HepG2 (cell line): ENCODE measurements at regions not wholly inside any gene's neighbourhood (a gene's known extent, or its start where the extent isn't known, plus 50 kb on each side); places are given as distances from the start of the nearest gene placed in this dataset.

Experiments used
- ATF5 ChIP-seq: sonication (generic); formaldehyde crosslinking; IDR thresholded peaks from 2 replicates; pipeline ENCODE4 v1.4.0; 2020; ENCODE audit warnings: mild to moderate bottlenecking, low read depth, missing genetic modification reagents
- BCL3 ChIP-seq: sonication (generic); formaldehyde crosslinking; IDR thresholded peaks from 2 replicates; pipeline ENCODE4 v1.5.1; 2020; ENCODE audit warnings: mild to moderate bottlenecking, missing genetic modification reagents, moderate library complexity
- BCL6 ChIP-seq: IDR thresholded peaks from 2 replicates; pipeline ENCODE4 v1.6.1; 2016; ENCODE audit warnings: missing genetic modification reagents, missing compliant biosample characterization
- BRD4 ChIP-seq: sonication (generic); formaldehyde crosslinking; IDR thresholded peaks from 2 replicates; pipeline ENCODE4 v1.4.0; 2020; ENCODE audit warnings: missing genetic modification reagents
- CTCF ChIP-seq: sonication (generic); formaldehyde crosslinking; IDR thresholded peaks from 2 replicates; pipeline ENCODE4 v1.5.0; 2020; ENCODE audit warnings: mild to moderate bottlenecking, missing genetic modification reagents, moderate library complexity
- FOSL2 ChIP-seq: sonication (generic); formaldehyde crosslinking; IDR thresholded peaks from 2 replicates; pipeline ENCODE4 v1.4.0; 2020; ENCODE audit warnings: missing genetic modification reagents
- HCFC1 ChIP-seq: fragments of 150-350 bp; IDR thresholded peaks from 2 replicates; pipeline ENCODE4 v1.6.1; 2014; ENCODE audit warnings: low read depth, low read length
- MZF1 ChIP-seq: sonication (generic); formaldehyde crosslinking; IDR thresholded peaks from 2 replicates; pipeline ENCODE4 v1.8.1; 2023; ENCODE audit warnings: mild to moderate bottlenecking, missing genetic modification reagents, borderline replicate concordance
- PAXIP1 ChIP-seq: sonication (generic); formaldehyde crosslinking; conservative IDR thresholded peaks from 2 replicates; pipeline ENCODE4 v1.4.0; 2020; ENCODE audit warnings: mild to moderate bottlenecking, missing genetic modification reagents, moderate library complexity
- RAD21 ChIP-seq: fragments of 450-650 bp; formaldehyde crosslinking; IDR thresholded peaks from 2 replicates; pipeline ENCODE4 v1.5.0; 2020; ENCODE audit warnings: mild to moderate bottlenecking
- RXRB ChIP-seq: IDR thresholded peaks from 2 replicates; pipeline ENCODE4 v1.6.1; 2016; ENCODE audit warnings: borderline replicate concordance, missing genetic modification reagents, missing compliant biosample characterization
- SMARCC2 ChIP-seq: fragments of 450-650 bp; IDR thresholded peaks from 2 replicates; pipeline ENCODE4 v1.6.1; 2017; ENCODE audit warnings: antibody characterized with exemption, mild to moderate bottlenecking
- STAG1 ChIP-seq: sonication (generic); formaldehyde crosslinking; IDR thresholded peaks from 2 replicates; pipeline ENCODE4 v1.4.0; 2020; ENCODE audit warnings: missing genetic modification reagents
- TAF15 ChIP-seq: fragments of 200-400 bp; formaldehyde crosslinking; IDR thresholded peaks from one replicate; pipeline ENCODE4 v1.6.1; 2018; ENCODE audit warnings: mild to moderate bottlenecking, low read depth, low read length; ENCODE audit not compliant: poor library complexity, severe bottlenecking
- TARDBP ChIP-seq: sonication (generic); formaldehyde crosslinking; IDR thresholded peaks from 2 replicates; pipeline ENCODE4 v1.8.0; 2022; ENCODE audit warnings: mild to moderate bottlenecking, missing genetic modification reagents
- THAP7 ChIP-seq: sonication (generic); formaldehyde crosslinking; IDR thresholded peaks from 2 replicates; pipeline ENCODE4 v1.8.1; 2023; ENCODE audit warnings: mild to moderate bottlenecking, missing genetic modification reagents
- ZFP36L2 ChIP-seq: sonication (generic); formaldehyde crosslinking; IDR thresholded peaks from 2 replicates; pipeline ENCODE4 v1.4.0; 2020; ENCODE audit warnings: missing genetic modification reagents
- ZNF17 ChIP-seq: sonication (generic); formaldehyde crosslinking; IDR thresholded peaks from 2 replicates; pipeline ENCODE4 v1.5.0; 2020; ENCODE audit warnings: mild to moderate bottlenecking, missing genetic modification reagents
- ZNF335 ChIP-seq: sonication (generic); formaldehyde crosslinking; IDR thresholded peaks from 2 replicates; pipeline ENCODE4 v1.4.0; 2020; ENCODE audit warnings: missing genetic modification reagents
- ZNF639 ChIP-seq: conservative IDR thresholded peaks from 2 replicates; pipeline ENCODE4 v1.6.1; 2018; ENCODE audit warnings: missing genetic modification reagents
- ZNF670 ChIP-seq: sonication (generic); formaldehyde crosslinking; IDR thresholded peaks from 2 replicates; pipeline ENCODE4 v1.8.0; 2022; ENCODE audit warnings: mild to moderate bottlenecking, missing genetic modification reagents, borderline replicate concordance
- ZNF878 ChIP-seq: sonication (generic); formaldehyde crosslinking; IDR thresholded peaks from 2 replicates; pipeline ENCODE4 v1.8.1; 2023; ENCODE audit warnings: mild to moderate bottlenecking, missing genetic modification reagents, moderate library complexity

- no peak for TF ChIP-seq PAXIP1 (CRISPR knock-in tag)
- no peak for TF ChIP-seq ZNF335 (CRISPR knock-in tag)
- TF ChIP-seq HCFC1 = no peak
- TF ChIP-seq ZNF639 (CRISPR knock-in tag) = no peak
- TF ChIP-seq RAD21 (CRISPR knock-in tag) = 0 out of 2 replicates have a peak, but pooled peaks have one; percentile 20
- TF ChIP-seq ZFP36L2 (CRISPR knock-in tag) = no peak
- TF ChIP-seq BRD4 (CRISPR knock-in tag) = no peak
- TF ChIP-seq RXRB (CRISPR knock-in tag) = 0 out of 2 replicates have a peak, but pooled peaks have one; percentile 30
- TF ChIP-seq BCL6 = 0 out of 2 replicates have a peak, but pooled peaks have one; percentile 6
- TF ChIP-seq FOSL2 = no peak
- no peak for TF ChIP-seq TAF15
- no peak for TF ChIP-seq MZF1
- no peak for TF ChIP-seq ATF5 (CRISPR knock-in tag)
- no peak for TF ChIP-seq ZNF878 (CRISPR knock-in tag)
- TF ChIP-seq CTCF (CRISPR knock-in tag) = peak; percentile 82
- no peak for TF ChIP-seq ZNF670 (CRISPR knock-in tag)
- no peak for TF ChIP-seq THAP7 (CRISPR knock-in tag)
- no peak for TF ChIP-seq SMARCC2
- peak; percentile 75 for TF ChIP-seq STAG1 (CRISPR knock-in tag)
- no peak for TF ChIP-seq BCL3 (CRISPR knock-in tag)
- TF ChIP-seq ZNF17 (CRISPR knock-in tag) = no peak
- no peak for TF ChIP-seq TARDBP (CRISPR knock-in tag)
These were observed 437.7 kb upstream of the OLFM3 start (continued) for GRCh38 chr1:102434421-102434820.
